GM23248 (cell line): ENCODE measurements at regions not wholly inside any gene's neighbourhood (a gene's known extent, or its start where the extent isn't known, plus 50 kb on each side); places are given as distances from the start of the nearest gene placed in this dataset.
A peak's percentile ranks its signal among the peaks of the same experiment; 100 is the strongest.

Experiments
- DNase-seq: peaks from one replicate; pipeline ENCODE4 v3.0.0-alpha.2; 2015
- H2AFZ ChIP-seq: fragments of 200-600 bp; sonication (generic); 2 replicates; pipeline ENCODE4 v1.6.1; 2016; ENCODE audit warnings: antibody characterized with exemption
- H3F3A ChIP-seq: fragments of 200-600 bp; sonication (generic); 2 replicates; pipeline ENCODE4 v1.6.1; 2016; ENCODE audit warnings: mild to moderate bottlenecking, antibody characterized with exemption, mixed run types; ENCODE audit not compliant: insufficient read depth
- H3K27ac ChIP-seq: fragments of 200-600 bp; sonication (generic); 2 replicates; pipeline ENCODE4 v1.5.1; 2016; ENCODE audit warnings: mild to moderate bottlenecking
- H3K27me3 ChIP-seq: fragments of 200-600 bp; sonication (generic); replicated peaks from 2 replicates; pipeline ENCODE4 v1.6.1; 2016; ENCODE audit warnings: mild to moderate bottlenecking; ENCODE audit not compliant: insufficient read depth
- H3K36me3 ChIP-seq: fragments of 200-600 bp; sonication (generic); 2 replicates; pipeline ENCODE4 v1.6.1; 2016; ENCODE audit warnings: low read depth, mild to moderate bottlenecking
- H3K4me1 ChIP-seq: fragments of 200-600 bp; sonication (generic); 2 replicates; pipeline ENCODE4 v1.6.1; 2016; ENCODE audit warnings: mild to moderate bottlenecking; ENCODE audit not compliant: insufficient read depth
- H3K4me2 ChIP-seq: fragments of 200-600 bp; sonication (generic); one replicate; pipeline ENCODE4 v1.6.1; 2016; ENCODE audit warnings: mild to moderate bottlenecking; ENCODE audit not compliant: unreplicated experiment
- H3K4me3 ChIP-seq: fragments of 200-600 bp; sonication (generic); 2 replicates; pipeline ENCODE4 v1.5.1; 2016; ENCODE audit warnings: mild to moderate bottlenecking
- H3K79me2 ChIP-seq: fragments of 200-600 bp; sonication (generic); 2 replicates; pipeline ENCODE4 v1.6.1; 2016; ENCODE audit warnings: mild to moderate bottlenecking; ENCODE audit not compliant: insufficient read depth
- H3K9ac ChIP-seq: fragments of 200-600 bp; sonication (generic); 2 replicates; pipeline ENCODE4 v1.6.1; 2016; ENCODE audit warnings: mild to moderate bottlenecking
- H3K9me2 ChIP-seq: fragments of 200-600 bp; sonication (generic); 2 replicates; pipeline ENCODE4 v1.6.1; 2016; ENCODE audit warnings: mixed run types, mild to moderate bottlenecking, moderate library complexity; ENCODE audit not compliant: insufficient read depth
- H3K9me3 ChIP-seq: fragments of 200-600 bp; sonication (generic); one replicate; pipeline ENCODE4 v1.6.1; 2017; ENCODE audit warnings: low read depth
- H4K20me1 ChIP-seq: fragments of 200-600 bp; sonication (generic); 2 replicates; pipeline ENCODE4 v1.6.0; 2016; ENCODE audit not compliant: insufficient read depth
- EZH2 ChIP-seq: fragments of 200-600 bp; sonication (generic); IDR thresholded peaks from 2 replicates; pipeline ENCODE4 v1.6.1; 2018; ENCODE audit warnings: antibody characterized with exemption, mild to moderate bottlenecking; ENCODE audit not compliant: insufficient read depth, poor library complexity, severe bottlenecking
- EZH2phosphoT487 ChIP-seq: fragments of 200-600 bp; sonication (generic); IDR thresholded peaks from 2 replicates; pipeline ENCODE4 v1.6.1; 2018; ENCODE audit warnings: antibody characterized with exemption, moderate library complexity, mild to moderate bottlenecking, low read depth; ENCODE audit not compliant: insufficient read depth
- WGBS, 2 experiments: methylation state at CpG; one replicate each; pipeline ENCODE4 v1.1.6; 2015 to 2017; ENCODE audit warnings: low lambda C conversion rate in 2 of 2, low coverage in 1 of 2; ENCODE audit errors: missing lambda C conversion rate in 2 of 2; 5-methylcytosine and 5-hydroxymethylcytosine counted together
- in situ Hi-C: fragments of 300-500 bp; cut with MboI; formaldehyde crosslinking; loops from 2 replicates; pipeline ENCODE4 v1.15.0; 2020

DNA sequence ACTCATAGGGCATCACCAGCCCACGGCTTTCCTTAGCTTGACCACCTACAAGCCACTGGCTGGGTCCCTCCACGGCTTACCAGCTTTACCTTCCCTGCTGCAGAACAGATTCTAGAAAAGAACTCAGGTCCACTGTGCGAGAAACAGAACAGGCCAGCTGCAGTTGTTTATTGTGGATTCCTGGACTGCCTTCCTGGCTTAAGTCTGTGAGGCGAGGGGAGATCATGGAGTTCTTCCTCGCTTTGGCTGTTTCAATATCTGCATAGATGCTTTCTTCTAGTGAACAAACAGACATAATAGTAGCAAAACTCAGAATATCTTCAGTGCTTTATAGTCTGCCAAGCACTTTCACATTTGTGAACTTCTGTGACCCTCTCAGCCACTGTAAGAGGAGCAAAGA is 162.9 kb upstream of the HABP2 start:
- Histone ChIP-seq H3K27me3 (no peaks in the 10 kb centered on the region), H3K36me3 (no peaks in the 10 kb centered on the region), H3K9me3 (no peaks in the 10 kb centered on the region), H3K4me3 (no peak overlapping the region), H3F3A (peaks cover 8% of the 10 kb centered on the region), H3K4me1 (peaks cover 15% of the 10 kb centered on the region), H3K27ac (no peak overlapping the region), H3K4me2 (no peak overlapping the region), H4K20me1 (no peaks in the 10 kb centered on the region), H2AFZ (no peak overlapping the region), H3K9me2 (peaks cover 5% of the 10 kb centered on the region; the same call in 1 of the 2 replicates), H3K9ac (no peak overlapping the region), H3K79me2 (no peaks in the 10 kb centered on the region)
- TF ChIP-seq EZH2phosphoT487 (no peak), EZH2 (no peak)
- 89 to 93% methylated on average over 5 of the region's 5 CpGs for WGBS, 2 experiments
- no peak for DNase-seq
- in situ Hi-C loops: loop anchor here (10.0 to 25.0 kb wide), 4 partner anchors 125 to 828 kb away; partner anchors contain the start of gene TCF7L2

DNA sequence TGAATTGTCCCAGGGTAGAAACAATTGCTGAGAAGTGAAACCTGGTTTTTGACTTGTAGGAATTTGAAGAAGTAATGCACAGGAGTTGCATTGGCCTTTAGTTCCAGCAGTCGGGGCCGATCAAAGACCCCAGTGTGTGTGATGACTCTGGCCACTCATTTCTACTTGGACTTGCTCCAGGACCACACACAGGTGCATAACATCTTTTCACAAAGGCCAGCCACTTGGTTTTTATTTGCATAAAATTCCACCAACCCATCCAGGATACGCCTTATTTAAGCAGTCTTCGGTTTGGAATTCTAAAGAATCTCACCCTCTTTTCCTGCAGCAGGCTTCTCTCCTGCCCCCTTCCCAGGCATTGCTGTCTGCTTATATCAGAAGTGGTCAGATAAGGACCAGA is 162.0 kb upstream of the HABP2 start:
- 65 to 74% methylated on average over 4 of the region's 4 CpGs for WGBS, 2 experiments

DNA sequence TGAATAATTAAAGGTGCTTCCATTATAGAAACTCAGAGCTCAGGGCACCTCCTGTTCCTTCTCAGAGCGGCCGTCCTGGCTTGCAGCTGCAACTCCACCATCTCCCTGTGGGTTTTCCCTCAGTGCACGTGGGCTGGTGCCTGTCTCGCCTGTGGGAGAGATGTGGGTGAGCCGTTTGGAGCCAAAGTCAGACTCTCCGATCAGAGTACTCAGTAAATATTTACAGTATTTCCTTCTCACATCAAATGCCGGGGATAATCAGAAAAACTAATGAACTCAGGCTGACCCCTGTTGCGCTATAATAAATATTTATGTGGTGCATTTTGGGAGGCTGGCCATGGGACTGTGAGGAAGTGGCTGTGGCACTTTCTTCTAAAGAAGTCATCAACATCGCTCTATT is 155.8 kb upstream of the HABP2 start:
- no peaks in the 10 kb centered on the region for H3K9me3 ChIP-seq
- H3K27ac ChIP-seq: no peak overlapping the region
- H3K4me2 ChIP-seq: no peak overlapping the region
- H3K9me2 ChIP-seq: peaks cover 5% of the 10 kb centered on the region; the same call in 1 of the 2 replicates
- H3F3A ChIP-seq: peaks cover 11% of the 10 kb centered on the region
- 83 to 87% methylated on average over 9 of the region's 9 CpGs for WGBS, 2 experiments
- H3K4me1 ChIP-seq: peaks cover 14% of the 10 kb centered on the region
- H3K27me3 ChIP-seq: no peaks in the 10 kb centered on the region
- H2AFZ ChIP-seq: no peak overlapping the region
- H3K4me3 ChIP-seq: no peak overlapping the region
- TF ChIP-seq EZH2phosphoT487 (no peak), EZH2 (no peak)
- in situ Hi-C loops: loop anchor here (10.0 to 25.0 kb wide), 3 partner anchors 118 to 835 kb away; partner anchors contain the start of gene TCF7L2
- no peak for DNase-seq
- H3K79me2 ChIP-seq: no peaks in the 10 kb centered on the region
- no peaks in the 10 kb centered on the region for H4K20me1 ChIP-seq
- H3K36me3 ChIP-seq: no peaks in the 10 kb centered on the region
- no peak overlapping the region for H3K9ac ChIP-seq

More for the DNA sequence above, 162.0 kb upstream of the HABP2 start:
- H3F3A ChIP-seq: peaks cover 1% of the 10 kb centered on the region; the same call in 1 of the 2 replicates
- H3K79me2 ChIP-seq: no peaks in the 10 kb centered on the region
- H3K4me2 ChIP-seq: no peak overlapping the region
- H3K27ac ChIP-seq: no peak overlapping the region
- TF ChIP-seq EZH2: no peak
- no peak for TF ChIP-seq EZH2phosphoT487
- H3K9me3 ChIP-seq: no peaks in the 10 kb centered on the region
- DNase-seq: no peak
- peaks cover 7% of the 10 kb centered on the region for H3K4me1 ChIP-seq
- no peak overlapping the region for H3K4me3 ChIP-seq
- no peaks in the 10 kb centered on the region for H3K27me3 ChIP-seq
- H4K20me1 ChIP-seq: no peaks in the 10 kb centered on the region
- no peak overlapping the region for H3K9ac ChIP-seq
- H3K9me2 ChIP-seq: peaks cover 5% of the 10 kb centered on the region; the same call in 1 of the 2 replicates
- in situ Hi-C loops: loop anchor here (10.0 to 25.0 kb wide), 3 partner anchors 124 to 829 kb away; partner anchors contain the start of gene TCF7L2
- no peak overlapping the region for H2AFZ ChIP-seq
- H3K36me3 ChIP-seq: no peaks in the 10 kb centered on the region

DNA sequence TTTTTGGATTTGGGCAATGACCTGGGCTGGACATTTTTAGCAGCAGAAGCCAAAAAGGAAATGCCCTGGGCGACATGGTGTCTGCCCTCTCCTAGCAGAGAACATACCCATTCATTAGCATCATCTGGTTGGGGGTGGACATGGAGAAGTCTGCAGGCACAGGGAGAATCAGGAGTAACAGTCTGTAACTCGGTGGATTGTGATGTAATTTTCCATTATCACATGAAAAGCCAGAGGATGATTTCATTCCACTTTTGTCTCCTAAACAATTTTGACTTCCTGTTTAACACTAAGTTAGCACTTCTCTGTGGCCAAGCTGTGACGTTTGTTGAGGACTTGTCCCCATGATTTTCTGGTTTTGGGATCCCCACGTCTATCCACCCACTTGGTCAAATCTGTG is 153.8 kb upstream of the HABP2 start:
- H3K79me2 ChIP-seq: no peaks in the 10 kb centered on the region
- peaks cover 14% of the 10 kb centered on the region for H3K4me1 ChIP-seq
- H3K9me3 ChIP-seq: no peaks in the 10 kb centered on the region
- no peaks in the 10 kb centered on the region for H3K36me3 ChIP-seq
- no peaks in the 10 kb centered on the region for H3K27me3 ChIP-seq
- WGBS, 2 experiments: 13 to 14% methylated on average over 4 of the region's 4 CpGs
- TF ChIP-seq EZH2 (no peak), EZH2phosphoT487 (no peak)
- H3K27ac ChIP-seq: peak overlapping the region; percentile 56
- no peaks in the 10 kb centered on the region for H3K9me2 ChIP-seq
- H2AFZ ChIP-seq: peak overlapping the region; percentile 62; the same call in 1 of the 2 replicates
- in situ Hi-C loops: loop anchor here (10.0 to 25.0 kb wide), 3 partner anchors 116 to 837 kb away; partner anchors contain the start of gene TCF7L2
- H3F3A ChIP-seq: peaks cover 11% of the 10 kb centered on the region
- peak overlapping the region; percentile 57 for H3K4me2 ChIP-seq
- DNase-seq: peak; percentile 69
- H3K9ac ChIP-seq: peak overlapping the region; percentile 28; the same call in 1 of the 2 replicates
- no peak overlapping the region for H3K4me3 ChIP-seq
- H4K20me1 ChIP-seq: no peaks in the 10 kb centered on the region
